D721Med (cell line): ENCODE measurements at regions not wholly inside any gene's neighbourhood (a gene's known extent, or its start where the extent isn't known, plus 50 kb on each side); places are given as distances from the start of the nearest gene placed in this dataset.
"Not testable (repeated sequence)": the region's sequence is repeated elsewhere in the genome, so short reads cannot be mapped to it uniquely, and the experiment has no call there.

Experiments used
- DNase-seq: peaks from one replicate; pipeline ENCODE4 v3.0.0; 2011; ENCODE audit warnings: low spot score; ENCODE audit not compliant: insufficient read length
- FAIRE-seq: peaks from 2 replicates; lab custom pipeline; 2011; peaks lifted over from hg19 to GRCh38; lab: Jason Lieb, UNC
- TF ChIP-seq, protein P1 (sequence below): IDR thresholded peaks from 2 replicates; pipeline ENCODE4 v1.5.1; 2012; ENCODE audit warnings: mild to moderate bottlenecking, control low read depth; ENCODE audit not compliant: insufficient read depth; ENCODE audit errors: missing control alignments

- not testable (repeated sequence) for DNase-seq, FAIRE-seq
These were observed 59.5 kb upstream of the FAM90A26 start for GRCh38 chr4:9110700-9111099.

DNA sequence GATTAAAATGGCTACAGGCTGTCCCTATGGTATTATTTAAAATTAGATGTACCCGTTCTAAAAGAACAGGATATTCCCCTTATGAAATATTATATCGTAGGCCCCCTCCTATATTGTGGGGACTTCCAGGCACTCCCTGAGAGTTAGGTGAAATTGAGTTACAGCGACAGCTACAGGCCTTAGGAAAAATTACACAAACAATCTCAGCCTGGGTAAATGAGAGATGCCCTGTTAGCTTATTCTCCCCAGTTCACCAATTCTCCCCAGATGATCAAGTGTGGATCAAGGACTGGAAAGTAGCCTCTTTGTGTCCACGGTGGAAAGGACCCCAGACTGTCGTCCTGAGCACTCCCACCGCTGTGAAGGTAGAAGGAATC lies 67.1 kb upstream of the FAM90A26 start:
- not testable (repeated sequence) for FAIRE-seq, DNase-seq

DNA sequence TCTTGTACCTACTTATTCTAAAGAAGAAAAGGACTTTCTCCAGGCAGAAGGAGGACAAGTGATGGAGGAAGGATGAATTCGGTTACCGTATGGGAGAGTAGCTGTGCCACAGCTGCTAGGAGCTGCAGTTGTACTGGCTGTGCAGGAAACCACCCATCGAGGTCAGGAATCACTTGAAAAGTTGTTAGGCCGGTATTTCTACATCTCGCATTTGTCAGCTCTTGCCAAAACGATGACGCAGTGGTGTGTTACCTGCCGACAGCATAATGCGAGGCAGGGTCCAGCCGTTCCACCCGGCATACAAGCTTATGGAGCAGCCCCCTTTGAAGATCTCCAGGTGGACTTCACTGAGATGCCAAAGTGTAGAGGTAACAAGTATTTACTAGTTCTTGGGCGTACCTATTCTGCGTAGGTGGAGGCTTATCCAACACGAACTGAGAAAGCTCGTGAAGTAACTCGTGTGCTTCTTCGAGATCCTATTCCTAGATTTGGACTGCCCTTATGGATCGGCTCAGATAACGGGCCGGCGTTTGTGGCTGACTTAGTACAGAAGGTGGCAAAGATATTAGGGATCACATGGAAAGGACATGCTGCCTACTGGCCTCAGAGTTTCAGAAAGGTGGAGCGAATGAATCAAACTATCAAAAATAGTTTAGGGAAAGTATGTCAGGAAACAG lies 67.6 kb upstream of the FAM90A26 start:
- not testable (repeated sequence) for DNase-seq, FAIRE-seq

GRCh38 chr4:9096330-9096729 lies 73.9 kb upstream of the FAM90A26 start:
- DNase-seq, FAIRE-seq: not testable (repeated sequence)

DNA sequence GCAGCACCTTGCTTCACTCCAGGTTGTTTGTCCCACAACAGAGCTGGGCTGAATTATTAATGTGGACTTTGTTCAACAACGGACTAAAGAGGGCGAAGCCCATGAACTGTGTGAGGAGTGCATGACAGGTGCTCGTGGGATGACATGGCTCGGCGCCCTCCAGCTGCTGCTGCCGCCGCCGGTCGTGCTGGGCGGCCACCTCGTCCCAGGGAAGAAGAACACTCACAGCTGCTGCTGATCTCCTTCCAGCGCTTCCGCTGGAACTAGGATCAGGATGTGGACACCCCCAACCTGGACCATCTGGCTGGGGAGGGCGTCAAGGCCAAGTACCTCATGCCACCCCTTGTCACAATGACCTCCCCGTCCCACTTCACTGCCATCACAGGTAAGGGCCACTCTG lies 91.4 kb upstream of the FAM90A26 start:
- not testable (repeated sequence) for DNase-seq, FAIRE-seq

- not testable (repeated sequence) for DNase-seq, FAIRE-seq
These were observed 93.2 kb upstream of the FAM90A26 start for GRCh38 chr4:9076974-9077373.

DNA sequence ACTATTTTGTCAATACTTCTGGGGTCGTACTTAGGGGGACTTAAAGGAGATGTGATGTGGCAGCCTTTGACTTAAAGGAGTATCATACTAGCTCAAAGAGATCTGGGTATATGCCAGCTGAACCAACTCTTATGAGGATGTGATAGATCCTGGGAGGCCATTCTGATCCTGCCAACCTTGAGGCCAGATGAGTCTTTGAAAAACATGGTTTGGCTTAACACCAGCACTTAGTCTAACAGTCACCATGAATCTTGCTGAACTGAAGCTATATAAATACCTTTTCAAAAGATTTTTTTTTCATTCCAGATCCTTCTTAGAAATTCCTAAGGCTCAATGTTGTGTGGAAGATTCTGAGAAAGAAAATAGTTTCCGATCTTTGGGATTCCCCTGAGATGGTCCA lies 93.7 kb upstream of the FAM90A26 start:
- FAIRE-seq, DNase-seq: not testable (repeated sequence)

- DNase-seq, FAIRE-seq: not testable (repeated sequence)
These were observed 96.8 kb upstream of the FAM90A26 start for GRCh38 chr4:9073371-9073770.

GRCh38 chr4:9072521-9073220 lies 97.5 kb upstream of the FAM90A26 start:
- FAIRE-seq, DNase-seq: not testable (repeated sequence)

- not testable (repeated sequence) for FAIRE-seq, DNase-seq
These were observed 102.3 kb upstream of the FAM90A26 start for GRCh38 chr4:9067923-9068322.

DNA sequence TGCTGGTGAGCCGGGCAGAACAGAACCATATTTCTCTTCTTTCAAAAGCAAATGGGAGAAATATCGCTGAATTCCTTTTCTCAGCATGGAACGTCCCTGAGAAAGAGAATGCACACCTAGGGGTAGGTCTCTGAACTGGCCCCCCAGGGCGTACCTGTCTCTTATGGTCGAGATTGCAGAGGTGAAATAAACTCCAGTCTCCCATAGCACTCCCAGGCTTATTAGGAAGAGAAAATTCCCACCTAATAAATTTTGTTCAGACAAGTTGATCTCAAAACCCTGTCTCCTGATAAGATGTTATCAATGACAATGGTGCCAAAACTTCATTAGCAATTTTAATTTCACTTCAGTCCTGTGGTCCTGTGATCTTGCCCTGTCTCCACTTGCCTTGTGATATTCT lies 106.6 kb upstream of the FAM90A26 start:
- DNase-seq, FAIRE-seq: not testable (repeated sequence)

- FAIRE-seq, DNase-seq: not testable (repeated sequence)
These were observed 145.3 kb upstream of the FAM90A26 start for GRCh38 chr4:9024866-9025265.

DNA sequence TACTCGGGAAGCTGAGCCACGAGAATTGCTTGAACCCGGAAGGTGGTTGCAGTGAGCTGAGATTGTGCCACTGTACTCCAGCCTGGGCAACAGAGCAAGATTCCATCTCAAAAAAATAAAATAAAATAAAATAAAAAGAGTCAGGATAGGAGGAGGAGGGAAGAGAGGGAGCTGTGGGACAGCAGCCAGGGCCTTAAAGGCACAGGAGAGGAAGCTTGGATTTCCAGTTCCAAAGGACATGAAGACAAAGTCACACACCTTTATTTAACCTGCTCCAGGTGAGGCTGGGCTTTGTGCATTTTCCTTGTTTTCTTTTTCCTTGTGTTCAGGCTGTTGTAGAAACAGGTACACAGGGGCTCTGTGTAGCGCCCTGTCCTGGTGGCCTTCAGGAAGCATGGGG lies 138.2 kb upstream of the HMX1 start:
- not testable (repeated sequence) for DNase-seq, FAIRE-seq

DNA sequence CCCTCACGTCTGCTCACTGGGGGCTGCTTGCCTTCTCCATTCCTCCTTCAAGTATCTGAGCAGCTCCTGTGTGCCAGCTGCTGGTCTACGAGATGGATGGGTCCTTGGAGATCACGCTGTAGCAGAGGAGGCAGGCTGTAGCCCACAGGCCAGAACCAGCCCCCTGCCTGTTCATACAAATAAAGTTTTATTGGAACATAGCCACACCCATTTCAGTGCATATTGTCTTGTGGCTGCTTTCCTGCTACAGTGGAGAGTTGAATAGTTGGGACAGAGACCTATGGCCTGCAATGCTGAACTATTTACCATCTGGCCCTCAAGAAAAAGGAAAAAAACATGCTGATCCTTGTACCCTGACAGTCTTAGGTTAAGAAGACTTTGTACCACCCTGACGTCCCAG lies 136.8 kb upstream of the HMX1 start:
- not testable (repeated sequence) for DNase-seq, FAIRE-seq

- DNase-seq, FAIRE-seq: not testable (repeated sequence)
These were observed 129.5 kb upstream of the HMX1 start for GRCh38 chr4:9001153-9001552.

DNA sequence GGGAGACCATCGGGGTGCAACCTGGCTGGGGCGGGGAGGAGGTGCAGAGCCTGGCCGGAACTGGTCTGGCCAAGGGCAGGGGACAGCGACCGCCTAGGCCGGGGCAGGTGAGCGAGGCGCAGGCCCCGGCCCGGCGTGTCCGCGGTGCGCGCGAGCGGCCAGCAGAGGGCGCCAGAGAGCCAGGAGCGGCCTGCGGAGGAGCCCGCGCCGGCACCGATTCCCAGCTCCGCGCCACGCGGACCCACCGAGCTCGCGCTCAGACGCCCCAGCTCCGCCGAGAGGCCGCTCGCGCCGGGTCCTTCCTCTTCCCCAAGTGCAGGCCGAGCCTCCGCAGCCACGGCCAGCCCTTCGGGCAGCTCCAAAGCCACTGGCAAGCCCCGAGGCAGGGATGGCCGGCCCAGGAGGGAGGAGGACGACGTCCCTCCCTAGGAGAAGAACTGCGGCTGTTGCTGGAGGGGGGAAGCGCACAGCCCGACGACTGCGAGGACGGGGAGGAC lies 128.9 kb upstream of the HMX1 start:
- not testable (repeated sequence) for FAIRE-seq, DNase-seq
- TF ChIP-seq, protein P1, sequence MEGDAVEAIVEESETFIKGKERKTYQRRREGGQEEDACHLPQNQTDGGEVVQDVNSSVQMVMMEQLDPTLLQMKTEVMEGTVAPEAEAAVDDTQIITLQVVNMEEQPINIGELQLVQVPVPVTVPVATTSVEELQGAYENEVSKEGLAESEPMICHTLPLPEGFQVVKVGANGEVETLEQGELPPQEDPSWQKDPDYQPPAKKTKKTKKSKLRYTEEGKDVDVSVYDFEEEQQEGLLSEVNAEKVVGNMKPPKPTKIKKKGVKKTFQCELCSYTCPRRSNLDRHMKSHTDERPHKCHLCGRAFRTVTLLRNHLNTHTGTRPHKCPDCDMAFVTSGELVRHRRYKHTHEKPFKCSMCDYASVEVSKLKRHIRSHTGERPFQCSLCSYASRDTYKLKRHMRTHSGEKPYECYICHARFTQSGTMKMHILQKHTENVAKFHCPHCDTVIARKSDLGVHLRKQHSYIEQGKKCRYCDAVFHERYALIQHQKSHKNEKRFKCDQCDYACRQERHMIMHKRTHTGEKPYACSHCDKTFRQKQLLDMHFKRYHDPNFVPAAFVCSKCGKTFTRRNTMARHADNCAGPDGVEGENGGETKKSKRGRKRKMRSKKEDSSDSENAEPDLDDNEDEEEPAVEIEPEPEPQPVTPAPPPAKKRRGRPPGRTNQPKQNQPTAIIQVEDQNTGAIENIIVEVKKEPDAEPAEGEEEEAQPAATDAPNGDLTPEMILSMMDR, result peak; percentile 43

DNA sequence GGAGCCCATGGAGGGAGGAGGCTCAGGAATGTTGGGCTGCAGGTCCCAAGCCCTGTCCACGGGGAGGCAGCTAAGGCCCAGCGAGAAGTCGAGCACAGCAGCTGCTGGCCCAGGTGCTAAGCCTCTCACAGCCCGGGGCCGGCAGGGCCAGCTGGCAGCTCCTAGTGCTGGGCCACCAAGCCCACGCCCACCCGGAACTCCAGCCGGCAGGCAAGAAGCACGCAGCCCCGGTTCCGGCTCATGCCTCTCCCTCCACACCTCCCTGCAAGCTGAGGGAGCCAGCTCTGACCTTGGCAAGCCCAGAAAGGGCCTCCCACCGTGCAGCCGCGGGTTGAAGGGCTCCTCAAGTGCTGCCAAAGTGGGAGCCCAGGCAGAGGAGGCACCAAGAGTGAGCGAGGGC lies 121.3 kb upstream of the HMX1 start:
- not testable (repeated sequence) for FAIRE-seq, DNase-seq

GRCh38 chr4:8991449-8991848 lies 119.8 kb upstream of the HMX1 start:
- not testable (repeated sequence) for FAIRE-seq, DNase-seq

DNA sequence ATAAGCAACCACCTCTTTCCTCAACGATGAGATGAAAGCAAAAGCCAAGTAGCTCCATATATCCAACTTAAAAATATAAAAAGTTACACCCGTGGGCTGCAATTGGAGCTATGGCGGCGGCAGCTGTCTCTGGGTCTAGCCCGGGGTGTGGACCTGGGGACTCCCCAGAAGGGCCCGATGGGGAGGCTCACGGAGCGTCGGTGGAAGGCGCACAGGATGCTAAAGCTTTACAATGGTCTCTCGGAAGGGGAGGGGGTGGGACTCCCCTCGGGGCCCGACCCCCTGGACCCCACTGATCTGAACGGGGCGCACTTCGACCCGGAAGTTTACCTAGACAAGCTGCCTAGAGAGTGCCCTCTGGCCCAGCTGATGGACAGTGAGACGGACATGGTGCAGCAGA lies 118.7 kb upstream of the HMX1 start:
- FAIRE-seq, DNase-seq: not testable (repeated sequence)
